SK-N-MC (cell line): ENCODE measurements at regions not wholly inside any gene's neighbourhood (a gene's known extent, or its start where the extent isn't known, plus 50 kb on each side); places are given as distances from the start of the nearest gene placed in this dataset.

ENCODE experiments used
- DNase-seq: peaks from one replicate; pipeline ENCODE4 v3.0.0-alpha.2; 2011; ENCODE audit warnings: low read depth, low spot score
- H3K27ac ChIP-seq: fragments of 200-600 bp; sonication (generic); 2 replicates; pipeline ENCODE4 v1.5.1; 2016; ENCODE audit warnings: mixed run types
- H3K36me3 ChIP-seq: fragments of 200-600 bp; sonication (generic); 2 replicates; pipeline ENCODE4 v1.6.1; 2017; ENCODE audit warnings: antibody characterized with exemption, low read length, mixed read lengths; ENCODE audit not compliant: insufficient read depth
- H3K4me3 ChIP-seq: fragments of 200-600 bp; sonication (generic); 2 replicates; pipeline ENCODE4 v1.5.1; 2016
- H3K9ac ChIP-seq: fragments of 200-600 bp; sonication (generic); 2 replicates; pipeline ENCODE4 v1.8.0; 2017; ENCODE audit warnings: mixed run types, mixed read lengths; ENCODE audit not compliant: insufficient read length
- H3K9me3 ChIP-seq: fragments of 200-600 bp; sonication (generic); 2 replicates; pipeline ENCODE4 v1.6.1; 2017; ENCODE audit warnings: low read depth, mild to moderate bottlenecking, antibody characterized with exemption, low read length, moderate library complexity, mixed read lengths
- EZH2 ChIP-seq: fragments of 200-600 bp; sonication (generic); IDR thresholded peaks from one replicate; pipeline ENCODE4 v1.6.1; 2017; ENCODE audit warnings: antibody characterized with exemption
- FOXP2 ChIP-seq: optimal IDR thresholded peaks from 2 replicates; pipeline ENCODE3; 2011; ENCODE audit warnings: mild to moderate bottlenecking, moderate library complexity; ENCODE audit not compliant: insufficient read depth; ENCODE audit errors: extremely low read length, control extremely low read depth
- POLR2AphosphoS5 ChIP-seq: IDR thresholded peaks from 2 replicates; pipeline ENCODE4 v1.6.1; 2012; ENCODE audit warnings: mild to moderate bottlenecking, low read depth, low read length, borderline replicate concordance

GRCh38 chr20:12416281-12416680, 498.6 kb downstream of the BTBD3 start:
- H3K4me3 ChIP-seq, result no peak overlapping the region
- H3K27ac ChIP-seq, result no peak overlapping the region
- no peak overlapping the region for H3K9ac ChIP-seq
- TF ChIP-seq POLR2AphosphoS5 (no peak), EZH2 (no peak), FOXP2 (no peak)
- DNase-seq, result no peak
- H3K36me3 ChIP-seq, result no peaks in the 10 kb centered on the region
- H3K9me3 ChIP-seq, result no peaks in the 10 kb centered on the region

- no peaks in the 10 kb centered on the region for H3K36me3 ChIP-seq
- no peak for DNase-seq
- no peaks in the 10 kb centered on the region for H3K9me3 ChIP-seq
- no peak overlapping the region for H3K4me3 ChIP-seq
- H3K27ac ChIP-seq, result no peak overlapping the region
- no peak overlapping the region for H3K9ac ChIP-seq
- TF ChIP-seq POLR2AphosphoS5, result no peak
- no peak for TF ChIP-seq FOXP2
- no peak for TF ChIP-seq EZH2
These were observed 516.0 kb downstream of the BTBD3 start for GRCh38 chr20:12433724-12434123.

GRCh38 chr20:12434672-12435071, 517.0 kb downstream of the BTBD3 start:
- Histone ChIP-seq H3K4me3 (no peak overlapping the region), H3K9me3 (no peaks in the 10 kb centered on the region), H3K27ac (no peak overlapping the region), H3K36me3 (no peaks in the 10 kb centered on the region), H3K9ac (no peak overlapping the region)
- TF ChIP-seq POLR2AphosphoS5 (no peak), EZH2 (no peak), FOXP2 (no peak)
- DNase-seq, result no peak

- H3K27ac ChIP-seq, result no peak overlapping the region
- TF ChIP-seq POLR2AphosphoS5, result no peak
- no peak for TF ChIP-seq EZH2
- no peak for TF ChIP-seq FOXP2
- H3K4me3 ChIP-seq, result no peak overlapping the region
- no peaks in the 10 kb centered on the region for H3K9me3 ChIP-seq
- no peak for DNase-seq
- no peak overlapping the region for H3K9ac ChIP-seq
- H3K36me3 ChIP-seq, result no peaks in the 10 kb centered on the region
These were observed 517.6 kb downstream of the BTBD3 start for GRCh38 chr20:12435268-12435667.

- no peak overlapping the region for H3K4me3 ChIP-seq
- H3K9ac ChIP-seq, result no peak overlapping the region
- TF ChIP-seq POLR2AphosphoS5 (no peak), EZH2 (no peak), FOXP2 (no peak)
- H3K36me3 ChIP-seq, result no peaks in the 10 kb centered on the region
- DNase-seq, result no peak
- no peak overlapping the region for H3K27ac ChIP-seq
- no peaks in the 10 kb centered on the region for H3K9me3 ChIP-seq
These were observed 536.0 kb downstream of the BTBD3 start for GRCh38 chr20:12453711-12454110.

- Histone ChIP-seq H3K9me3 (no peaks in the 10 kb centered on the region), H3K27ac (no peak overlapping the region), H3K36me3 (no peaks in the 10 kb centered on the region), H3K9ac (no peak overlapping the region), H3K4me3 (no peak overlapping the region)
- no peak for TF ChIP-seq POLR2AphosphoS5
- no peak for TF ChIP-seq EZH2
- TF ChIP-seq FOXP2, result no peak
- DNase-seq, result no peak
These were observed 537.5 kb downstream of the BTBD3 start for GRCh38 chr20:12455148-12455547.

- TF ChIP-seq FOXP2 (no peak), EZH2 (no peak), POLR2AphosphoS5 (no peak)
- Histone ChIP-seq H3K9ac (no peak overlapping the region), H3K9me3 (no peaks in the 10 kb centered on the region), H3K27ac (no peak overlapping the region), H3K36me3 (no peaks in the 10 kb centered on the region), H3K4me3 (no peak overlapping the region)
- DNase-seq, result no peak
These were observed 540.5 kb downstream of the BTBD3 start for GRCh38 chr20:12458241-12458640.

- no peaks in the 10 kb centered on the region for H3K36me3 ChIP-seq
- TF ChIP-seq FOXP2, result no peak
- TF ChIP-seq POLR2AphosphoS5, result no peak
- TF ChIP-seq EZH2, result no peak
These were observed 544.7 kb upstream of the SPTLC3 start for GRCh38 chr20:12464036-12464435.

GRCh38 chr20:12466915-12467314, 541.9 kb upstream of the SPTLC3 start:
- no peak for DNase-seq

More at GRCh38 chr20:12464036-12464435, 544.7 kb upstream of the SPTLC3 start:
- Histone ChIP-seq H3K4me3 (no peak overlapping the region), H3K9me3 (no peaks in the 10 kb centered on the region), H3K9ac (no peak overlapping the region), H3K27ac (no peak overlapping the region)
- no peak for DNase-seq

More at GRCh38 chr20:12466915-12467314, 541.9 kb upstream of the SPTLC3 start:
- Histone ChIP-seq H3K9me3 (no peaks in the 10 kb centered on the region), H3K27ac (no peak overlapping the region), H3K36me3 (no peaks in the 10 kb centered on the region), H3K9ac (no peak overlapping the region), H3K4me3 (no peak overlapping the region)
- TF ChIP-seq EZH2 (no peak), FOXP2 (no peak), POLR2AphosphoS5 (no peak)
